ENCODE measurements at regions not wholly inside any gene's neighbourhood (a gene's known extent, or its start where the extent isn't known, plus 50 kb on each side); places are given as distances from the start of the nearest gene placed in this dataset.

DNA sequence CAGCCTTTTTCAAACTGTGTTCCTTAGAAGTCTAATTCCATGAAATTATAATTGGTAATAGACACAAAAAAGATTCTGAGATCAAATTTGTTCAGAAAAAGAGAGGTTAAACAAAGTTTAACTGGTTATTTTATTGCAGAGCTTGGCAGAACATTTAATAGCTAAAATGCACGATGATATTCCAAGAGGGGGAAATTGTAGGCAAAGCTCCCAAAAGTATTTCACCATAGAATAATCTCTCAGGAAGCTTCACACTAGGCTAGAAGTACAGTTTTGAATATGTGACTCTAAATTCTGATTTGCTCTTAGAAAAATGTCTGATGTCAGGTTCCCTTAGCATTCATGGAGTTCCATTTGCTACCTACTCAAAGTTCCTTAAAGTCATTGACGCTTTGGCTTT lies 292.4 kb upstream of the SETBP1 start:
- no peak for TF ChIP-seq EZH2phosphoT487 (IDR thresholded peaks at IDR 0.05; ENCODE audit: insufficient read depth, low read depth)
- TF ChIP-seq EZH2 (IDR thresholded peaks at IDR 0.05; ENCODE audit: insufficient read depth, poor library complexity, severe bottlenecking) = no peak
